MCF 10A (cell line): ENCODE measurements at regions not wholly inside any gene's neighbourhood (a gene's known extent, or its start where the extent isn't known, plus 50 kb on each side); places are given as distances from the start of the nearest gene placed in this dataset.

ENCODE experiments used
- BruUV-seq: library from RNA; stranded (reverse); fragments of 400-500 nt; replicated peaks from 2 replicates; lab custom pipeline; 2021; lab: Mats Ljungman, UMichigan
- CTCF ChIA-PET: fragments of 300-600 bp; sonication (Branson Sonifier 250); formaldehyde crosslinking; extraction: SDS; loops from one replicate; lab custom pipeline; 2021; ENCODE audit warnings: antibody characterized with exemption, inconsistent platforms; lab: Yijun Ruan, JAX
- POLR2A ChIA-PET: fragments of 300-600, 350-650 bp; sonication (Branson Sonifier 250); formaldehyde crosslinking; extraction: SDS; loops from one replicate; lab custom pipeline; 2020; ENCODE audit warnings: antibody characterized with exemption, inconsistent platforms; lab: Yijun Ruan, JAX
- DNase-seq: peaks from one replicate; pipeline ENCODE4 v3.0.0-alpha.2; 2018; ENCODE audit not compliant: unreplicated experiment
- H3K27ac Mint-ChIP-seq: one replicate; pipeline ENCODE4 v1.8.0; 2022; ENCODE audit warnings: mild to moderate bottlenecking, low read depth, mixed read lengths; ENCODE audit not compliant: unreplicated experiment
- H3K27me3 Mint-ChIP-seq: one replicate; pipeline ENCODE4 v1.8.0; 2022; ENCODE audit warnings: mixed read lengths; ENCODE audit not compliant: insufficient read depth, unreplicated experiment
- H3K36me3 Mint-ChIP-seq: one replicate; pipeline ENCODE4 v1.8.0; 2022; ENCODE audit warnings: mild to moderate bottlenecking, moderate library complexity, mixed read lengths; ENCODE audit not compliant: insufficient read depth, unreplicated experiment
- H3K4me1 Mint-ChIP-seq: one replicate; pipeline ENCODE4 v1.8.0; 2022; ENCODE audit warnings: mixed read lengths; ENCODE audit not compliant: insufficient read depth, unreplicated experiment
- H3K4me3 Mint-ChIP-seq: one replicate; pipeline ENCODE4 v1.8.0; 2022; ENCODE audit warnings: mild to moderate bottlenecking, moderate library complexity, mixed read lengths; ENCODE audit not compliant: unreplicated experiment
- H3K9me3 Mint-ChIP-seq: one replicate; pipeline ENCODE4 v1.8.0; 2022; ENCODE audit warnings: mixed read lengths; ENCODE audit not compliant: unreplicated experiment
- intact Hi-C: fragments of 100-400 bp; cut with micrococcal nuclease; formaldehyde crosslinking; loops from 2 replicates; pipeline ENCODE4 v1.14.1; 2022
- TF ChIP-seq, protein P1 (sequence below): fragments of 200-600 bp; IDR thresholded peaks from one replicate; pipeline ENCODE4 v1.8.0; 2022; ENCODE audit warnings: antibody characterized with exemption, mild to moderate bottlenecking; ENCODE audit not compliant: unreplicated experiment

GRCh38 chr12:108035372-108035771 is 93.7 kb upstream of the WSCD2 start:
- intact Hi-C loops = no loop called here
- peaks cover 25% of the 10 kb centered on the region for H3K9me3 Mint-ChIP-seq
- no peak overlapping the region for H3K27ac Mint-ChIP-seq
- POLR2A ChIA-PET = no interaction called here
- no TSS peak for BruUV-seq
- no peak overlapping the region for H3K4me3 Mint-ChIP-seq
- no peak for DNase-seq
- H3K27me3 Mint-ChIP-seq = no peaks in the 10 kb centered on the region
- no peaks in the 10 kb centered on the region for H3K36me3 Mint-ChIP-seq
- CTCF ChIA-PET = interaction anchor here (0.8 kb wide), 1 partner anchor 491 kb away, joined by 3 read pairs; no protein-coding TSS in a partner anchor
- H3K4me1 Mint-ChIP-seq = no peaks in the 10 kb centered on the region
- TF ChIP-seq, protein P1, sequence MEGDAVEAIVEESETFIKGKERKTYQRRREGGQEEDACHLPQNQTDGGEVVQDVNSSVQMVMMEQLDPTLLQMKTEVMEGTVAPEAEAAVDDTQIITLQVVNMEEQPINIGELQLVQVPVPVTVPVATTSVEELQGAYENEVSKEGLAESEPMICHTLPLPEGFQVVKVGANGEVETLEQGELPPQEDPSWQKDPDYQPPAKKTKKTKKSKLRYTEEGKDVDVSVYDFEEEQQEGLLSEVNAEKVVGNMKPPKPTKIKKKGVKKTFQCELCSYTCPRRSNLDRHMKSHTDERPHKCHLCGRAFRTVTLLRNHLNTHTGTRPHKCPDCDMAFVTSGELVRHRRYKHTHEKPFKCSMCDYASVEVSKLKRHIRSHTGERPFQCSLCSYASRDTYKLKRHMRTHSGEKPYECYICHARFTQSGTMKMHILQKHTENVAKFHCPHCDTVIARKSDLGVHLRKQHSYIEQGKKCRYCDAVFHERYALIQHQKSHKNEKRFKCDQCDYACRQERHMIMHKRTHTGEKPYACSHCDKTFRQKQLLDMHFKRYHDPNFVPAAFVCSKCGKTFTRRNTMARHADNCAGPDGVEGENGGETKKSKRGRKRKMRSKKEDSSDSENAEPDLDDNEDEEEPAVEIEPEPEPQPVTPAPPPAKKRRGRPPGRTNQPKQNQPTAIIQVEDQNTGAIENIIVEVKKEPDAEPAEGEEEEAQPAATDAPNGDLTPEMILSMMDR = no peak

DNA sequence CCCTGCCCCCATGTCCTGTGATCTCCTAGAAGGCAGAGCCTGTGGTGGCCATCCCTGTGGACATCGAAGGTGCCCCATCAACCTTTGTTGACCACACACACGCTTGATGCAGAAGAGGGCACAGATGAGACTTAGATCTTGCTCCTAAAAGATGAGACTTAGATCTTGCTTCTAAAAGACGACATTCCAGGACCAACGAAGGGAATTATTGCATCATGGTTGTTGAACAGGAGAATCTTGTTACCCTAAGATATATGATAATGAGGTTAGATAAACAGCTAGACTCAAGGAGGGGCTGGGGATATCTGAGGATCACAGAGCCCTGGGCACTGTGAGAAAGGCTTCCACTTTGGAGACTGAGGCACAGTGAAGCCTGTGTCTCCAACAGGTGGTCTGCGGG is 91.1 kb upstream of the WSCD2 start:
- no TSS peak for BruUV-seq
- intact Hi-C loops = no loop called here
- ChIA-PET POLR2A (no interaction called here), CTCF (interaction anchor here (0.9 kb wide), 1 partner anchor 48 kb away, joined by 3 read pairs; no protein-coding TSS in a partner anchor)
- no peaks in the 10 kb centered on the region for H3K36me3 Mint-ChIP-seq
- H3K27ac Mint-ChIP-seq = no peak overlapping the region
- H3K4me1 Mint-ChIP-seq = no peaks in the 10 kb centered on the region
- H3K4me3 Mint-ChIP-seq = no peak overlapping the region
- DNase-seq = no peak
- no peaks in the 10 kb centered on the region for H3K27me3 Mint-ChIP-seq
- TF ChIP-seq, protein P1 = no peak
- peaks cover 11% of the 10 kb centered on the region for H3K9me3 Mint-ChIP-seq

DNA sequence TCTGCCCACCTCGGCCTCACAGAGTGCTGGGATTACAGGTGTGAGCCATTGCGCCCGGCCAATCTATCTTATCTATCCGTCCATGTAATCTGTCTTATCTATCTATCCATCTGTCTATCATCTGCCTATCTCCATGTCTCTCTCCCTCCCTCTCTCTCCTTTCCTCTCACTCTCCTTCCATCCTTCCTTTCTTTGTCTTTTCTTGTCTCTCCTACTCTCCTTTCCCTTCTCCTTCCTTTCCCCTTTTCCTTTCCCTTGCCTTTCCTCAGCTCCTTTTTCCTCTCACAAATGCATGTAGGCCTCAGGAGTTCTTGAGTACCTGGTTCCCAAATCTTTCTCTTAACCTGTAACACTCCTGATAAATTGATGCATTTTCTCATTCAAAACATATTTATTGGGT is 89.3 kb upstream of the WSCD2 start:
- no peaks in the 10 kb centered on the region for H3K27me3 Mint-ChIP-seq
- intact Hi-C loops = no loop called here
- no peak overlapping the region for H3K27ac Mint-ChIP-seq
- CTCF ChIA-PET = interaction anchor here (0.6 to 1.3 kb wide), 2 partner anchors 119 to 417 kb away, joined by 3 to 6 read pairs; no protein-coding TSS in a partner anchor
- no peaks in the 10 kb centered on the region for H3K4me1 Mint-ChIP-seq
- TF ChIP-seq, protein P1 = no peak
- no peaks in the 10 kb centered on the region for H3K36me3 Mint-ChIP-seq
- no peak for DNase-seq
- POLR2A ChIA-PET = no interaction called here
- H3K9me3 Mint-ChIP-seq = peaks cover 4% of the 10 kb centered on the region
- BruUV-seq = no TSS peak
- H3K4me3 Mint-ChIP-seq = no peak overlapping the region

DNA sequence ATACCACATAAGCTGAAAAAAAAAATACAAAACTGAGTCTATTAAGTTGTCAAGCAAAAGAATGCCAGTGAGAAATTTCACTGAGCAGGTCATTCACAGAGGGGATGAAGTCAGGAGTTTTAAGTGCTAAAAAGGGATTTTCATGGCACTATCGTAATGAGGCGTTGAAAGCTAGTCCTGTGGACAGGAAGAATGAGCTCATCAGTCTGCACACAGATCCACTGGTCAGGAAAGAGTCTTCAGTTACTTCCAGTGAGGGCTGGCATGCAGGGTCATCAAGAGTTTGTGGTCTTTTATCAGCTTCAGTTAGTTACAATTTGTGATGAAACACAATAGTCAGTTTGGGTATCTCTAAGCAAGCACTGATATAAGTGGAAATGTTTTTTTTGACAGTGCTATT is 88.1 kb upstream of the WSCD2 start:
- BruUV-seq = no TSS peak
- Mint-ChIP-seq H3K4me3 (no peak overlapping the region), H3K36me3 (no peaks in the 10 kb centered on the region), H3K27ac (no peak overlapping the region), H3K4me1 (no peaks in the 10 kb centered on the region), H3K9me3 (peaks cover 4% of the 10 kb centered on the region), H3K27me3 (no peaks in the 10 kb centered on the region)
- DNase-seq = no peak
- ChIA-PET POLR2A (no interaction called here), CTCF (interaction anchor here (0.6 to 1.9 kb wide), 3 partner anchors 10 to 416 kb away, joined by 3 to 6 read pairs (median 5); no protein-coding TSS in a partner anchor)
- intact Hi-C loops = no loop called here
- TF ChIP-seq, protein P1 = no peak
